ENCODE measurements at regions not wholly inside any gene's neighbourhood (a gene's known extent, or its start where the extent isn't known, plus 50 kb on each side); places are given as distances from the start of the nearest gene placed in this dataset.

DNA sequence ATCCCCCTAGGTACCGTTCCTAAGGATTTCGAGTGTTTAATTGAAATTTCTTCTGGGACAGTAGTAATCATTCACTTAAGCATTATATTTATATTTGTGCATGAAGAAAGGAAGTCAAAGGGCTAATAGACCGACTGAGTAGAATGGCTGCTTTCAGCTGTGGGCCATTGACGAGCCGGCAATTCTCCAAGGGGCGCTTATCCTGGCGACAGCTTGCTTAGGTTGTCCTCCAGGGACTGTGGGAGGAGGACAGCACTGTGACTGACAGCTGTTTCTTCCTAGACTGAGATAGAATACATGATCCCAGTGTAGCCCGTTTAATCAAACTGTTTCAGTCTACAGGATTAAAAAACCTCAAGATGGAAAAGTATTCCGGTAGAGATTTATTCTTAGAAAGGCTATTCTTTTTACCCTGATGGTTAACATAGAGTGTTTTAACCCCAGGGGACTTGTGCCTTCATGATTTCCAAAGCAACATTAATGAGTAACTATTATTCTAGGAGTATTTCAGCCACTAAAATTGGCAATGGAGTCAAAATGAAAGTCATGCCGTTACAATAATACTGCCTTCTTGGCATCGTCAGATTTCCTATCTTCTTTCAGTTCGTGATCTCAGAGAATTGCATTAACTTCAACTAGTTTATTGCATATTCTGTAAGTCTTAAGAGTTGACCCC is 943.1 kb upstream of the WWC1 start:
- Histone ChIP-seq H3K9me3 (ENCODE audit: low read length) (no peaks in the 10 kb centered on the region), H3K4me1 (ENCODE audit: insufficient read depth, low read length, poor library complexity, severe bottlenecking) (no peaks in the 10 kb centered on the region), H3K79me2 (ENCODE audit: insufficient read depth, low read depth, low read length) (no peaks in the 10 kb centered on the region), H3K4me3 (ENCODE audit: low read depth, low read length, poor library complexity, severe bottlenecking) (no peak overlapping the region), H2AFZ (ENCODE audit: low read length) (no peak overlapping the region), H3K27ac (ENCODE audit: low read depth, low read length, poor library complexity, severe bottlenecking) (no peak overlapping the region), H3K9me2 (ENCODE audit: insufficient read depth, low read length) (no peaks in the 10 kb centered on the region), H3K36me3 (ENCODE audit: insufficient read depth, low read length) (no peaks in the 10 kb centered on the region), H4K20me1 (ENCODE audit: insufficient read depth, low read length) (no peaks in the 10 kb centered on the region), H3K4me2 (ENCODE audit: low read length) (no peak overlapping the region)
- DNase-seq (ENCODE audit: low spot score), result no peak
- TF ChIP-seq CTCF (conservative IDR thresholded peaks at IDR 0.05; ENCODE audit: low read length), result no peak
- TF ChIP-seq EZH2phosphoT487 (IDR thresholded peaks at IDR 0.05; ENCODE audit: borderline replicate concordance, low read depth, low read length), result no peak
- ChIA-PET CTCF (ENCODE audit: unreplicated experiment) (no interaction called here), POLR2A (no interaction called here)
- no TSS peak for BruUV-seq (replicated peaks)
- intact Hi-C loops (cut with micrococcal nuclease; ENCODE audit: unreplicated experiment), result no loop called here

DNA sequence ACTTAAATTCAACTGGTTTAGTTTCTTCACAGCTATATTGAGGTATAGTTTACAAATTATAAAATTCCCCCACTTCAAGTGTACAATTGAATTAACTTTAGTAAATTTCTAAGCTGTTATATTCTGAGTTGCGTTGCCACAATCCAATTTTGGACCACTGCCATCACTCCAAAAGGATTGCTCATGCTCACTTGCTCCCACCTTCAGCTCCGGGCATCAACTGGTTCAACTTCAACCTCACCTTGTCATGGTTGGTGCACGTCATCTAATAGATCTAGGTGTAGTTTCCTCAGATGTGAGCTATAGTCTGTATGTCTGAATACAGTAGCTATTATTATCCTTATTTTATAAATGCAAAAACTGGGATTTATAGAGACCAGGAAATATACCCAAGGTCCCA is 942.5 kb upstream of the WWC1 start:
- intact Hi-C loops (cut with micrococcal nuclease; ENCODE audit: unreplicated experiment), result no loop called here
- Histone ChIP-seq H2AFZ (ENCODE audit: low read length) (no peak overlapping the region), H3K4me2 (ENCODE audit: low read length) (no peak overlapping the region), H3K9me2 (ENCODE audit: insufficient read depth, low read length) (no peaks in the 10 kb centered on the region), H3K27ac (ENCODE audit: low read depth, low read length, poor library complexity, severe bottlenecking) (no peak overlapping the region), H3K4me3 (ENCODE audit: low read depth, low read length, poor library complexity, severe bottlenecking) (no peak overlapping the region), H3K9me3 (ENCODE audit: low read length) (no peaks in the 10 kb centered on the region), H3K36me3 (ENCODE audit: insufficient read depth, low read length) (no peaks in the 10 kb centered on the region), H3K79me2 (ENCODE audit: insufficient read depth, low read depth, low read length) (no peaks in the 10 kb centered on the region), H4K20me1 (ENCODE audit: insufficient read depth, low read length) (no peaks in the 10 kb centered on the region), H3K4me1 (ENCODE audit: insufficient read depth, low read length, poor library complexity, severe bottlenecking) (no peaks in the 10 kb centered on the region)
- TF ChIP-seq EZH2phosphoT487 (IDR thresholded peaks at IDR 0.05; ENCODE audit: borderline replicate concordance, low read depth, low read length) (no peak), CTCF (conservative IDR thresholded peaks at IDR 0.05; ENCODE audit: low read length) (no peak)
- no peak for DNase-seq (ENCODE audit: low spot score)
- POLR2A ChIA-PET, result interaction anchor here (0.9 kb wide), 1 partner anchor 27 kb away, joined by 3 read pairs; no protein-coding TSS in a partner anchor
- CTCF ChIA-PET (ENCODE audit: unreplicated experiment), result no interaction called here
- no TSS peak for BruUV-seq (replicated peaks)

GRCh38 chr5:167351316-167351715 is 940.1 kb upstream of the WWC1 start:
- Histone ChIP-seq H4K20me1 (ENCODE audit: insufficient read depth, low read length) (no peaks in the 10 kb centered on the region), H3K4me3 (ENCODE audit: low read depth, low read length, poor library complexity, severe bottlenecking) (no peak overlapping the region), H3K27ac (ENCODE audit: low read depth, low read length, poor library complexity, severe bottlenecking) (no peak overlapping the region), H3K4me2 (ENCODE audit: low read length) (no peak overlapping the region), H3K9me2 (ENCODE audit: insufficient read depth, low read length) (no peaks in the 10 kb centered on the region), H3K4me1 (ENCODE audit: insufficient read depth, low read length, poor library complexity, severe bottlenecking) (no peaks in the 10 kb centered on the region), H3K79me2 (ENCODE audit: insufficient read depth, low read depth, low read length) (no peaks in the 10 kb centered on the region), H3K9me3 (ENCODE audit: low read length) (no peaks in the 10 kb centered on the region), H2AFZ (ENCODE audit: low read length) (no peak overlapping the region), H3K36me3 (ENCODE audit: insufficient read depth, low read length) (no peaks in the 10 kb centered on the region)
- DNase-seq (ENCODE audit: low spot score), result no peak
- intact Hi-C loops (cut with micrococcal nuclease; ENCODE audit: unreplicated experiment), result no loop called here
- TF ChIP-seq CTCF (conservative IDR thresholded peaks at IDR 0.05; ENCODE audit: low read length), result no peak
- no peak for TF ChIP-seq EZH2phosphoT487 (IDR thresholded peaks at IDR 0.05; ENCODE audit: borderline replicate concordance, low read depth, low read length)
- POLR2A ChIA-PET, result no interaction called here
- CTCF ChIA-PET (ENCODE audit: unreplicated experiment), result no interaction called here
- no TSS peak for BruUV-seq (replicated peaks)
